DND-41 (cell line): ENCODE measurements at regions not wholly inside any gene's neighbourhood (a gene's known extent, or its start where the extent isn't known, plus 50 kb on each side); places are given as distances from the start of the nearest gene placed in this dataset.

Experiments
- EZH2 ChIP-seq: IDR thresholded peaks from 3 replicates; pipeline ENCODE4 v1.6.1; 2012; ENCODE audit warnings: borderline replicate concordance, low read depth, mild to moderate bottlenecking, moderate library complexity, low read length, inconsistent platforms; ENCODE audit not compliant: severe bottlenecking
- TF ChIP-seq, protein P1 (sequence below): IDR thresholded peaks from 2 replicates; pipeline ENCODE4 v1.5.1; 2012; ENCODE audit warnings: borderline replicate concordance, low read length, moderate library complexity, mild to moderate bottlenecking; ENCODE audit not compliant: poor library complexity, severe bottlenecking; ENCODE audit errors: extremely low read depth

DNA sequence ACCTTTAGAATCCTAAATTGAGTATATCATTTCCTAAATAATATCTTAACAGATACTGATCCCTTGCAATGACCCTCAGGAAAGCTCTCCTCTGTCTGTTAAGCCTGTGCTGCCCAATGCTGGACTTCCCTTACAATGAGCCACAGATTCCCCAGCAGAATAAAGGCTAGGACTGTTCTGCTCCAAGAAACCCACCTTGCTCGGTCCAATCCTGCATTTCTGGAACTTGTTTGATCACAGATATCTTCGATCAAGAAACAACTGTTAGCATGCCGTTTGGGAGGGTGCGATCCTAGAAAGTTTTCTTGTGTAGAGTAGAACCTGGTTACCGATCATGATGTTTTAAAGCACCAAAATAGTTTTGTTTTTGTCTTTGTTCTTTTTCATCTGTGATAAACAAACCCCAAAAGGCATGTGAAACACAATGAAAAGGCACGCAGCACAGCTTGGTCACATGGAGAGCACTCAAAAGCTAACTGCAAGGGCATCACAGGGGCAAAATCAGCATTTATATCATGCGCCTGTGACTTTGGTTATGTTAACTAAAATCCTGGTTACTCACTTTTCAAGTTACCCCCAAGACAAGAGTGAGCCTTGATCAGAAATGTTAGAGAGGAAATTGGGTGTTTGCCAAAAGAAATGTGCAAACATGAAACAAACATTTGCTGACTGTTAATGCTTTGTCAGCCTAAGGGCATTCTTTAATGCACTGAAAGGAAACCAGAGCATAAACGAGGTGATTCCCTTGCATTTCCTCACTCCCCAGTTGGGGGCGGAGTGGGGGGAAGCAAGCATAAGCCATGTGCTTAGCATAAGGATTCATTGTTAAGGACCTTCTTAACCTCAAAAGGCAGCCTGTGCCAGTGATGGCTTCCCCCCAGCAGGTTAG is 61.9 kb upstream of the ADAMTS16 start:
- TF ChIP-seq, protein P1, sequence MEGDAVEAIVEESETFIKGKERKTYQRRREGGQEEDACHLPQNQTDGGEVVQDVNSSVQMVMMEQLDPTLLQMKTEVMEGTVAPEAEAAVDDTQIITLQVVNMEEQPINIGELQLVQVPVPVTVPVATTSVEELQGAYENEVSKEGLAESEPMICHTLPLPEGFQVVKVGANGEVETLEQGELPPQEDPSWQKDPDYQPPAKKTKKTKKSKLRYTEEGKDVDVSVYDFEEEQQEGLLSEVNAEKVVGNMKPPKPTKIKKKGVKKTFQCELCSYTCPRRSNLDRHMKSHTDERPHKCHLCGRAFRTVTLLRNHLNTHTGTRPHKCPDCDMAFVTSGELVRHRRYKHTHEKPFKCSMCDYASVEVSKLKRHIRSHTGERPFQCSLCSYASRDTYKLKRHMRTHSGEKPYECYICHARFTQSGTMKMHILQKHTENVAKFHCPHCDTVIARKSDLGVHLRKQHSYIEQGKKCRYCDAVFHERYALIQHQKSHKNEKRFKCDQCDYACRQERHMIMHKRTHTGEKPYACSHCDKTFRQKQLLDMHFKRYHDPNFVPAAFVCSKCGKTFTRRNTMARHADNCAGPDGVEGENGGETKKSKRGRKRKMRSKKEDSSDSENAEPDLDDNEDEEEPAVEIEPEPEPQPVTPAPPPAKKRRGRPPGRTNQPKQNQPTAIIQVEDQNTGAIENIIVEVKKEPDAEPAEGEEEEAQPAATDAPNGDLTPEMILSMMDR: no peak
- TF ChIP-seq EZH2: no peak
